ENCODE measurements at regions not wholly inside any gene's neighbourhood (a gene's known extent, or its start where the extent isn't known, plus 50 kb on each side); places are given as distances from the start of the nearest gene placed in this dataset.
"Not testable (repeated sequence)": the region's sequence is repeated elsewhere in the genome, so short reads cannot be mapped to it uniquely, and the experiment has no call there.

- H4K20me1 ChIP-seq (ENCODE audit: control insufficient read depth, extremely low read depth, insufficient read depth, low read length), result no peaks in the 10 kb centered on the region
- H3K9me3 ChIP-seq (ENCODE audit: control insufficient read depth, insufficient read depth, low read depth, low read length), result no peaks in the 10 kb centered on the region
These were observed 871.4 kb upstream of the CDH10 start for GRCh38 chr5:25516141-25516540.

DNA sequence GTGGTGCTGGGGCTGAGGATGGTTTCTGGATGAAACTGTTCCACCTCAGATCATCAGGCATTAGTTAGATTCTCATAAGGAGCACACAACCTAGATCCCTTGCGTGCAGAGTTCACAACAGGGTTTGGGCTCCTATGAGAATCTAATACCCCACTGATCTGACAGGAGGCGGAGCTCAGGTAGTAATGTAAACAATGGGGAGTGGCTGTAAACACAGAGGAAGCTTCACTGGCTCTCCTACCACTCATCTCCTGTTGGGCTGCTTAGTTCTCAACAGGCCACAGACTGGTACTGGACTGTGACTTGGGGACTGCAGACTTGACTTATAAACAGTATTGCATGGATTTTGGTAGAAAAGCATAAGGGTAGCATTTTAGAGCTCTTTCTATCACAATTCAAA lies 870.7 kb upstream of the CDH10 start:
- Histone ChIP-seq H3K79me2 (ENCODE audit: control insufficient read depth, insufficient read depth, low read length) (no peaks in the 10 kb centered on the region), H4K20me1 (ENCODE audit: control insufficient read depth, extremely low read depth, insufficient read depth, low read length) (no peaks in the 10 kb centered on the region), H3K4me3 (replicated peaks in 1 of 4; ENCODE audit: control extremely low read depth in 1 of 4, insufficient read depth in 1 of 4, low read depth in 3 of 4, low read length in 4 of 4) (no peak overlapping the region), H3K4me2 (ENCODE audit: extremely low read depth, insufficient read depth, low read length) (no peak overlapping the region), H3K36me3 (ENCODE audit: control insufficient read depth, insufficient read depth, low read length) (no peaks in the 10 kb centered on the region), H3K9me3 (ENCODE audit: control insufficient read depth, insufficient read depth, low read depth, low read length) (no peaks in the 10 kb centered on the region), H3K27me3 (ENCODE audit: control insufficient read depth, insufficient read depth, low read length) (no peaks in the 10 kb centered on the region), H3K4me1 (ENCODE audit: control insufficient read depth, extremely low read depth, insufficient read depth, low read length) (no peaks in the 10 kb centered on the region), H3K27ac (ENCODE audit: insufficient read depth, low read length) (no peak overlapping the region), H3K9ac (ENCODE audit: insufficient read depth, low read length) (no peak overlapping the region), H2AFZ (ENCODE audit: low read length) (no peak overlapping the region)
- no peak for DNase-seq (ENCODE audit: low read depth in 2 of 2)
- TF ChIP-seq EZH2 (IDR thresholded peaks at IDR 0.05; ENCODE audit: low read length, missing control alignments) (no peak), CTCF (conservative IDR thresholded peaks at IDR 0.05 in 1 of 2, IDR thresholded peaks at IDR 0.05 in 1 of 2; ENCODE audit: low read depth in 1 of 2, low read length in 2 of 2) (no peak)

More at GRCh38 chr5:25516141-25516540, 871.4 kb upstream of the CDH10 start:
- H3K27ac ChIP-seq (ENCODE audit: insufficient read depth, low read length), result no peak overlapping the region
- no peak overlapping the region for H3K4me3 ChIP-seq (replicated peaks in 1 of 4; ENCODE audit: control extremely low read depth in 1 of 4, insufficient read depth in 1 of 4, low read depth in 3 of 4, low read length in 4 of 4)
- no peaks in the 10 kb centered on the region for H3K36me3 ChIP-seq (ENCODE audit: control insufficient read depth, insufficient read depth, low read length)
- H3K4me1 ChIP-seq (ENCODE audit: control insufficient read depth, extremely low read depth, insufficient read depth, low read length), result no peaks in the 10 kb centered on the region
- no peak overlapping the region for H2AFZ ChIP-seq (ENCODE audit: low read length)
- no peaks in the 10 kb centered on the region for H3K79me2 ChIP-seq (ENCODE audit: control insufficient read depth, insufficient read depth, low read length)
- no peaks in the 10 kb centered on the region for H3K27me3 ChIP-seq (ENCODE audit: control insufficient read depth, insufficient read depth, low read length)
- DNase-seq (ENCODE audit: low read depth in 2 of 2), result no peak
- H3K9ac ChIP-seq (ENCODE audit: insufficient read depth, low read length), result no peak overlapping the region
- H3K4me2 ChIP-seq (ENCODE audit: extremely low read depth, insufficient read depth, low read length), result no peak overlapping the region
- TF ChIP-seq EZH2 (IDR thresholded peaks at IDR 0.05; ENCODE audit: low read length, missing control alignments) (no peak), CTCF (conservative IDR thresholded peaks at IDR 0.05 in 1 of 2, IDR thresholded peaks at IDR 0.05 in 1 of 2; ENCODE audit: low read depth in 1 of 2, low read length in 2 of 2) (no peak)

DNA sequence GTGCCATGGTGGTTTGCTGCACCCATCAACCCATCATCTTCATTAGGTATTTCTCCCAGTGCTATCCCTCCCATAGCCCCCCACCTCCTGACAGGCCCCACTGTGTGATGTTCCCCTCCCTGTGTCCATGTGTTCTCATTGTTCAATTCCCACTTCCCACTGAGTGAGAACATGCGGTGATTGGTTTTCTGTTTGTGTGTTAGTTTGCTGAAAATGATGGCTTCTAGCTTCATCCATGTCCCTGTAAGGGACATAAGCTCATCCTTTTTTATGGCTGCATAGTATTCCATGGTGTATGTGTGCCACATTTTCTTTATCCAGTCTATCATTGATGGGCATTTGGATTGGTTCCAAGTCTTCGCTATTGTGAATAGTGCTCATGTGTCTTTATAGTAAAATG lies 865.9 kb upstream of the CDH10 start:
- not testable (repeated sequence) for H3K4me3 ChIP-seq (replicated peaks in 1 of 4; ENCODE audit: control extremely low read depth in 1 of 4, insufficient read depth in 1 of 4, low read depth in 3 of 4, low read length in 4 of 4); H4K20me1 ChIP-seq (ENCODE audit: control insufficient read depth, extremely low read depth, insufficient read depth, low read length); H3K9ac ChIP-seq (ENCODE audit: insufficient read depth, low read length); H2AFZ ChIP-seq (ENCODE audit: low read length); DNase-seq (ENCODE audit: low read depth in 2 of 2); H3K27me3 ChIP-seq (ENCODE audit: control insufficient read depth, insufficient read depth, low read length); H3K4me2 ChIP-seq (ENCODE audit: extremely low read depth, insufficient read depth, low read length); H3K79me2 ChIP-seq (ENCODE audit: control insufficient read depth, insufficient read depth, low read length); H3K36me3 ChIP-seq (ENCODE audit: control insufficient read depth, insufficient read depth, low read length); H3K4me1 ChIP-seq (ENCODE audit: control insufficient read depth, extremely low read depth, insufficient read depth, low read length); H3K27ac ChIP-seq (ENCODE audit: insufficient read depth, low read length); H3K9me3 ChIP-seq (ENCODE audit: control insufficient read depth, insufficient read depth, low read depth, low read length)

DNA sequence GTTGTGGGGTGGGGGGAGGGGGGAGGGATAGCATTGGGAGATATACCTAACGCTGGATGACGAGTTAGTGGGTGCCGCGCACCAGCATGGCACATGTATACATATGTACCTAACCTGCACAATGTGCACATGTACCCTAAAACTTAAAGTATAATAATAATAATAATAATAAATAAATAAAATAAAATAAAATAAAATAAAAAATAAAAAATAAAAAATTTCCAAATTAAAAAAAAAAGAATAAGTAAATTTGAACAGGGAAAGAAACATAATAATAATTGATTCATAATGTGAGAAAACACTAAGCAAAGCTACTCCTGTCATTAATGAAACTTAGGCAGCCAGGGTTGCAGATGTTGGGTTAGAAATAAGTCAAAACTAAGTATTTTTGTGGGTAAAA lies 863.2 kb upstream of the CDH10 start:
- H3K9ac ChIP-seq (ENCODE audit: insufficient read depth, low read length); H3K27ac ChIP-seq (ENCODE audit: insufficient read depth, low read length); H3K4me1 ChIP-seq (ENCODE audit: control insufficient read depth, extremely low read depth, insufficient read depth, low read length); H3K79me2 ChIP-seq (ENCODE audit: control insufficient read depth, insufficient read depth, low read length); DNase-seq (ENCODE audit: low read depth in 2 of 2); H2AFZ ChIP-seq (ENCODE audit: low read length); H3K9me3 ChIP-seq (ENCODE audit: control insufficient read depth, insufficient read depth, low read depth, low read length); H3K4me2 ChIP-seq (ENCODE audit: extremely low read depth, insufficient read depth, low read length); H4K20me1 ChIP-seq (ENCODE audit: control insufficient read depth, extremely low read depth, insufficient read depth, low read length); H3K4me3 ChIP-seq (replicated peaks in 1 of 4; ENCODE audit: control extremely low read depth in 1 of 4, insufficient read depth in 1 of 4, low read depth in 3 of 4, low read length in 4 of 4); H3K36me3 ChIP-seq (ENCODE audit: control insufficient read depth, insufficient read depth, low read length); H3K27me3 ChIP-seq (ENCODE audit: control insufficient read depth, insufficient read depth, low read length): not testable (repeated sequence)

Data from fibroblast of lung (primary cell).